ENCODE measurements at regions not wholly inside any gene's neighbourhood (a gene's known extent, or its start where the extent isn't known, plus 50 kb on each side); places are given as distances from the start of the nearest gene placed in this dataset.

DNA sequence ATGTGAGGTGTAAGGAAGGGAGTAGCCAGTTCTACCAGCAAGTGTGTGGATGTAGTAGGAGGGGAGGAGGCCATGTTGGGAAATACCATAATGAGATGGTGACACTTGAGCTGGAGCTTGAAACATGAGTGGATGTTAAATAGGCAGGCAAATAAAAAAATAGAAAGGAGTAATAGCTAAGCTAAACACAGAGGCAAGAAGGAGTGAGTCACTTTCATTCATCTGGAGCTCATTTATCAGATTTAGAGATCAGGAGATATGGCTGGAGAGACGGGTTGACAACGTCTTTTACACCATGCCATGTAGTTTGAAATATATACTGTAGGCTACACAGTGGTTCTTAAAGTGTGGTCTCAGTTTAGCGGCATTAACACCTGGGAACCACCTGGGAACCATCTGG, 390.5 kb downstream of the DIPK2A start:
- TF ChIP-seq CTCF (IDR thresholded peaks at IDR 0.05) = no peak
- no peak for TF ChIP-seq ZFX (IDR thresholded peaks at IDR 0.05; ENCODE audit: borderline replicate concordance)

Measured in 22Rv1 (cell line).